BE2C (cell line): ENCODE measurements at regions not wholly inside any gene's neighbourhood (a gene's known extent, or its start where the extent isn't known, plus 50 kb on each side); places are given as distances from the start of the nearest gene placed in this dataset.
"Not testable (repeated sequence)": the region's sequence is repeated elsewhere in the genome, so short reads cannot be mapped to it uniquely, and the experiment has no call there.

Experiments
- DNase-seq: peaks from one replicate; pipeline ENCODE4 v3.0.0-alpha.2; 2020
- H3K27me3 ChIP-seq: fragments of 250-450 bp; sonication (Bioruptor Pico); 2 replicates; pipeline ENCODE4 v1.5.1; 2020; ENCODE audit warnings: mild to moderate bottlenecking
- H3K36me3 ChIP-seq: fragments of 250-450 bp; sonication (Bioruptor Pico); 2 replicates; pipeline ENCODE4 v1.5.1; 2020; ENCODE audit warnings: mild to moderate bottlenecking
- H3K4me1 ChIP-seq: fragments of 250-450 bp; sonication (Bioruptor Pico); 2 replicates; pipeline ENCODE4 v1.5.1; 2020
- H3K4me3 ChIP-seq: 2 replicates; pipeline ENCODE4 v1.5.1; 2011; ENCODE audit warnings: low read depth, low read length
- H3K9me3 ChIP-seq: fragments of 250-450 bp; sonication (Bioruptor Pico); 2 replicates; pipeline ENCODE4 v1.5.1; 2020
- CTCF ChIP-seq: IDR thresholded peaks from 2 replicates; pipeline ENCODE4 v1.5.1; 2012; ENCODE audit warnings: mild to moderate bottlenecking, low read depth, low read length

- Histone ChIP-seq H3K27me3 (peaks cover 5% of the 10 kb centered on the region), H3K9me3 (no peaks in the 10 kb centered on the region), H3K4me3 (no peak overlapping the region), H3K4me1 (no peaks in the 10 kb centered on the region), H3K36me3 (no peaks in the 10 kb centered on the region)
- no peak for DNase-seq
- no peak for TF ChIP-seq CTCF
Observed at GRCh38 chr15:38111070-38111469, 141.6 kb upstream of the SPRED1 start.

- Histone ChIP-seq H3K27me3 (no peaks in the 10 kb centered on the region; the same call in none of the 2 replicates), H3K9me3 (no peaks in the 10 kb centered on the region), H3K4me3 (no peak overlapping the region), H3K4me1 (no peaks in the 10 kb centered on the region), H3K36me3 (no peaks in the 10 kb centered on the region)
- TF ChIP-seq CTCF = no peak
- DNase-seq = no peak
Observed at GRCh38 chr15:38112406-38112805, 140.2 kb upstream of the SPRED1 start.

DNA sequence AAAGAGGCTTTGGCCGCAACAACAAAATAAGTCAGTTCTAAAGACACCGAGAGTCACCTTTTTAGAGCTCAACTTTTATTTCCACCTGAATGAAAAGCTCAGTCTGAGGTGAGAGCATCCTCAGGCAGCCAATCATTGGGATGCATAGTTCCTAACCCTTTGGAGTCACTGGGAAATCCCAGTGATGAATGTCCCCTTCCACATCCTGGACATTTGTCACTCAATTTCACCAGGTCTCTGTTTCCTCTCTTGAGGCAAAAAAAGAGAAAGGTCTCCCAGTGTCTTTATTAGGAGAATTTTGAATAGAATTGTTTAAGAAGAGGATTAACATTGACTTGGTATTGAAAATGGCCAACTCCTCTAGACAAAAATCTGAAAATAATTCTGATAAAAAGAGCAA lies 137.5 kb upstream of the SPRED1 start:
- Histone ChIP-seq H3K36me3 (no peaks in the 10 kb centered on the region), H3K27me3 (no peaks in the 10 kb centered on the region; the same call in 1 of the 2 replicates), H3K9me3 (no peaks in the 10 kb centered on the region), H3K4me1 (no peaks in the 10 kb centered on the region), H3K4me3 (no peak overlapping the region)
- DNase-seq = no peak
- no peak for TF ChIP-seq CTCF

DNA sequence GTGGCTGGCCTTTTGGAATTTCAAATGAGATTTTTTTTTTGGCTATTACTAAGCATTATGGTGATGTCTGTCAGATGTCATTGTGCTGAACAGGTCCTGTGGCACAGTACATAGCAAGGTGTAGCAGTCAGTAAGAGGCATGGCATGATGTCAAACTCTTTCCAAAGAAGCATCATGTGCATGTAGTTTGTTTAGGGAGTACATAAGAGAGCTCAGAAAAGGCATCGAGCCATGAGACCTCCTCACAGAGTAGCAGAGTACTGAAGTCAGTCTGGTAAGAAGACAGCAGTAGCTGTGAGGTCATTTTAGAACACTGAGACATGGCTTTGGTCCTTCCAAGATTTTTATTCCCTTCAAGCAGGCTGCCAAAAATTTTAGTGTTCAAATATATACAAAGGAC lies 134.9 kb upstream of the SPRED1 start:
- H3K9me3 ChIP-seq = no peaks in the 10 kb centered on the region
- no peaks in the 10 kb centered on the region; the same call in none of the 2 replicates for H3K27me3 ChIP-seq
- no peak for TF ChIP-seq CTCF
- H3K4me1 ChIP-seq = no peaks in the 10 kb centered on the region
- no peak for DNase-seq
- H3K4me3 ChIP-seq = no peak overlapping the region
- no peaks in the 10 kb centered on the region for H3K36me3 ChIP-seq

DNA sequence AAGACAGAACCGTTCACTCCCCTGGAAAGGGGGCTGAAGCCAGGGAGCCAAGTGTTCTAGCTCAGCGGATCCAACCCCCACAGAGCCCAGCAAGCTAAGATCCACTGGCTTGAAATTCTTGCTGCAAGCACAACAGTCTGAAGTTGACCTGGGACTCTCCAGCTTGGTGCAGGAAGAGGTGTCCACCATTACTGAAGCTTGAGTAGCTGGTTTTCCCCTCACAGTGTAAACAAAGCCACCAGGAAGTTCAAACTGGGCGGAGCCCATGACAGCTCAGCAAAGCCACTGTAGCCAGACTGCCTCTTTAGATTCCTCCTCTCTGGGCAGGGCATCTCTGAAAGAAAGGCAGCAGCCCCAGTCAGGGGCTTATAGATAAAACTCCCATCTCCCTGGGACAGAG lies 132.8 kb upstream of the SPRED1 start:
- not testable (repeated sequence) for H3K9me3 ChIP-seq, DNase-seq, H3K4me3 ChIP-seq, H3K4me1 ChIP-seq, H3K27me3 ChIP-seq, H3K36me3 ChIP-seq

GRCh38 chr15:38127306-38127771 lies 125.3 kb upstream of the SPRED1 start:
- no peak for DNase-seq
- Histone ChIP-seq H3K4me3 (no peak overlapping the region), H3K27me3 (peaks cover 3% of the 10 kb centered on the region; the same call in 1 of the 2 replicates), H3K4me1 (no peaks in the 10 kb centered on the region), H3K36me3 (no peaks in the 10 kb centered on the region), H3K9me3 (no peaks in the 10 kb centered on the region; the same call in 1 of the 2 replicates)
- TF ChIP-seq CTCF = no peak

DNA sequence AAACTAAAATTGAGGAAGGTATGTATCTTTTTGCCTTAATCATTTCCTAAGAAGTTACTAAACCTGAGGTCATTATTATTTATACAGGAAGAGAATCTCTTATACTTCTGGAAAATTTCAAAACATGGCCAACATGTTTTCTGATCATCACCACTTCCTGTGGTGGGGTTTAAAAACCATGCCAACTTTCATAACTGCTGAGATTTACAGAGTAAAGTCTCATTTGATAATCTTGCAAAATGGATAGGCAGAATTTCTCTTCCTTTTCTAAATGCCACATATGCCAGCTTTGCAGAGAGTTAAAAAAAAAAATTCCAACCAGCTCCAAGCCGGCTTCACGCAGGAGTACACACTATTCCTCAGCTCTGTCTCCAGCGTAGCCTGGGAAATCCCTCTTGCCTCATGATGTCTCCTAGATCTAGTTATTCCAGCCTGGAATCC lies 124.3 kb upstream of the SPRED1 start:
- no peaks in the 10 kb centered on the region for H3K36me3 ChIP-seq
- H3K4me3 ChIP-seq = no peak overlapping the region
- no peak for DNase-seq
- H3K9me3 ChIP-seq = no peaks in the 10 kb centered on the region; the same call in 1 of the 2 replicates
- no peaks in the 10 kb centered on the region for H3K27me3 ChIP-seq
- no peaks in the 10 kb centered on the region for H3K4me1 ChIP-seq
- no peak for TF ChIP-seq CTCF
